ENCODE measurements at regions not wholly inside any gene's neighbourhood (a gene's known extent, or its start where the extent isn't known, plus 50 kb on each side); places are given as distances from the start of the nearest gene placed in this dataset.

DNA sequence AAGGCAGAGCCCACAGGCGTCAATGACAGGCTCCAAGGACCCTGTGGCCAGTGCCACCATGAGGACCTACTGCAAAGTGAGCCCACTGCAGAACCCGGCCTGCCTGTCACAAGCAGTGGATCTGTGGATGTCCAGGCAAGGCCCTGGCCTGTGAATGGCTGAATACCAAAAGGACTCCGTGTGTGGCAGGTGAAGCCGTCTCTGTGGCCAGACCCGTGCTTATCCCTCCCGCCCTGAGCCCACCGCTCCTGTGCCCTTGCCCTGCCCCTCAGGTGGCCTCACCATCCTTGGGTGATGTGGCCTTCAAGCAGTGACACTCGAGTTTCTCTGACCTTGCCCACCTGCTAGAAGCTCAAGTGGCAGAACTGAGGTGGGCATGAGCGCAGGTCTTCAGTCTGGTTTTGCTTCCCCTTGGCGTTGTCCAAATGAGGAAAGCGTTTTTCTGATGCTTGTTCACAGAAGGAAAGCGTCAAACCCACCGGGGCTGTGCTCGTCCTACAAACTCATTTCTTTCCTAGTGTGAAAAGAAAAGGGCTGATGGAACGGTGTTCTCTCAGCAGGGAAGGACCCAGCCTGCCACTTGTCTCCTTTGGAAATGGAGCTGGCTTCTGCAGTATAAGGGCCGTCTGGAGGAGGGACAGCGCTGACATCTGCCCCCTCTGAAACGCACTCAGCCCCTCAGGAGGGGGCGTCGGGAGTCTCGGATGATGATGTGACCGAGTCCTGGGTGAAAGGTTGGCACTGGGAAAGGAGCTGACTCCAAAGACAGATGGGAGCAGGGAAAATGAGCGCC, 377.7 kb upstream of the IRX4 start:
- Histone ChIP-seq H3K27me3 (replicated peaks; ENCODE audit: control insufficient read depth, insufficient read depth, low read length) (no peaks in the 10 kb centered on the region), H3K4me1 (ENCODE audit: control insufficient read depth, insufficient read depth, low read length) (no peaks in the 10 kb centered on the region), H3K36me3 (ENCODE audit: control insufficient read depth, insufficient read depth, low read length, severe bottlenecking) (no peaks in the 10 kb centered on the region), H3K9me3 (ENCODE audit: control insufficient read depth, low read length) (no peaks in the 10 kb centered on the region), H3K4me3 (ENCODE audit: low read length) (no peak overlapping the region), H3K9ac (ENCODE audit: low read length) (no peak overlapping the region)
- DNase-seq (ENCODE audit: low read depth) = no peak

DNA sequence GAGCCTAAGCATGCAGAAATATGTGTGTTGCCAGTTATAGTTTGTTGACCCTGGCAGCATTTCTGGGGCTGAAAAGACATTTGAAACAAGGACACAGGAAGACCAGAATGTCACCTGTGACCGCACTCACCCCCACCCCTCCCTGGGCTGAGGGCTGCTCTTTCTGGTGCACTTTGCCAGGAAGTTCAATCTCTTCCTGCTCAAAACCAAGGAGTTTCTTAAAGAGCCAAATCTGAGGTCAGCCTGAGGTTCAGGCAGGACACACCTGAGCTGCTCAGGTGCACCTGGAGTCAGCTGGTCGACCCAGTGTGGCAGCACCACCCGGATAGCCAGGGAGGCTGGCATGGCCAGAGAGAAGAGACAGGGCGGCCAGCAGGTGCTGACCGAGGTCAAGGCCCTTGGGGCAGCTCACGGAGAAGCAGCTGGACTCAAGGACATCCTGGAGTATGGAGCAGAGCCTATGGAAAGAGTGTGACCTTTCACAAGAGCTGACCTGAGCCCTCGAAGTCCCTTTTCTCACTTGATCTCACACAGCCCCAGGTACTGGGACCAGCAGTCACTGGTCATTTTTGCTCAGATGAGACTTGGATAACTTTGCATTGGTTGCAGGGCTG, 376.9 kb upstream of the IRX4 start:
- Histone ChIP-seq H3K9me3 (ENCODE audit: control insufficient read depth, low read length) (no peaks in the 10 kb centered on the region), H3K9ac (ENCODE audit: low read length) (no peak overlapping the region), H3K36me3 (ENCODE audit: control insufficient read depth, insufficient read depth, low read length, severe bottlenecking) (no peaks in the 10 kb centered on the region), H3K4me1 (ENCODE audit: control insufficient read depth, insufficient read depth, low read length) (no peaks in the 10 kb centered on the region), H3K27me3 (replicated peaks; ENCODE audit: control insufficient read depth, insufficient read depth, low read length) (peaks cover 4% of the 10 kb centered on the region), H3K4me3 (ENCODE audit: low read length) (no peak overlapping the region)
- DNase-seq (ENCODE audit: low read depth) = no peak

DNA sequence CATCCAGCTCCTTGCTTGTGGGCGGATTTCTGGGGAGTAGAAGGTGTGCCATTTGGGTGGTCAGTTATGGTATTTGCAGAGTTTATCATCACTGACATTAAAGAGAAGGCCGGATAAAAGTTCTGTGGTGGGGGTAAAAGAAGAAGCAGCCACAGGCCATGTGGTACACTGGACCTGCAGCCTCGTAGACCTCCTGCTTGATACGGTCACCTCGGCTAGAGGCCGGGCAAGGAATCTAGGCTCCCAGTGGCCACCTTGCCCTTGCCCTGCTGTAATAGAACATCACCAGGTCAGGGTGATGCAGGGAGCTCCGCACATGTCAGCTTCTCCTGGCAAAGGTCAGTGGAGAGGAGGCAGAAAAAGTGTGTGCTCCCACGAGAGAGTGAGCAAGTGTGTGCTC, 376.1 kb upstream of the IRX4 start:
- H3K4me3 ChIP-seq (ENCODE audit: low read length) = no peak overlapping the region
- no peaks in the 10 kb centered on the region for H3K4me1 ChIP-seq (ENCODE audit: control insufficient read depth, insufficient read depth, low read length)
- H3K27me3 ChIP-seq (replicated peaks; ENCODE audit: control insufficient read depth, insufficient read depth, low read length) = peaks cover 4% of the 10 kb centered on the region
- H3K9ac ChIP-seq (ENCODE audit: low read length) = no peak overlapping the region
- DNase-seq (ENCODE audit: low read depth) = no peak
- H3K36me3 ChIP-seq (ENCODE audit: control insufficient read depth, insufficient read depth, low read length, severe bottlenecking) = no peaks in the 10 kb centered on the region
- no peaks in the 10 kb centered on the region for H3K9me3 ChIP-seq (ENCODE audit: control insufficient read depth, low read length)

DNA sequence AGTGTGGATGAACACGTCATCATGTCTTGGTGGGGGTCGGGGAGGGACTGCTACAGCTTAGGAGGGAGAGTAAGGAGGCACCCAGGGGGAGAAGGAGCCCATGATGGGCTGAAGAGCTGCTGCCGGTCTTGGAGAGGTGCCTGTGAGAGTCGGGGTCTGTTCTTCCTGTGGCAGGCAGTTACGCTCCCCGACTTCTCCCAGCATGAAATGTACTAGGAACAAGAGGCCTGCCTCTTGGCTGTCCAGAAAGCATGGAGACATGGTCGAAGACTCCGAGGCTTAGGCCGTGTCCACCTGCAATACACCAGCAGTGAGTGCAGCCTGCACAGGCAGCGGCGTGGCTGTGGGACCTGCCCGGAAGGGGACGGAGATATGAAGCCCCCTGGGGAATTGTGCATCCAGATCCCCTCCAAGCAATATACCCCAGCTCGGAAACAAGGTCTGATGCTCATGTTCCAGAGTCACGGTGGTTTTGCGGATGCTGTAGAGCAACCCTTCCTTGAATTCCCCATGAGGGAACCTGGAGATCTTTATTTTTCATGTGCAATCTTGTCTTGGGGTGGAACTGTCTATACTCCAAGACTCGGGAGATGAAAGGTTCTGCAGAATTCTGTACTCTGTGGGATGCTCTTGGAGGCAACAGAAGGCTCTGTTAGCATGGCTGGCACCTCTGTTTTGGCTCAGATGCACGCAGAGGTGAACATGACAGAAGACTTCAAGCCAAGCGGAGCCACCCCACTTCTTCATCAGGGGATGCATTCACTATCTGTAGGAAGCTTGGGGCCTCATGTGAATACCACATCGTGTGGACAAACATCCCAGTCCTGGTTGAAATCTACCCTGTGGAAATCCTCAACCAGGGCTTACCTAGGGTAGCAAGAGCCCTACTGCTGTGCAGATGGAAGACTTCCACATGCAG, 374.9 kb upstream of the IRX4 start:
- no peaks in the 10 kb centered on the region for H3K36me3 ChIP-seq (ENCODE audit: control insufficient read depth, insufficient read depth, low read length, severe bottlenecking)
- H3K4me3 ChIP-seq (ENCODE audit: low read length) = no peak overlapping the region
- DNase-seq (ENCODE audit: low read depth) = no peak
- peaks cover 8% of the 10 kb centered on the region for H3K27me3 ChIP-seq (replicated peaks; ENCODE audit: control insufficient read depth, insufficient read depth, low read length)
- no peaks in the 10 kb centered on the region for H3K4me1 ChIP-seq (ENCODE audit: control insufficient read depth, insufficient read depth, low read length)
- H3K9ac ChIP-seq (ENCODE audit: low read length) = no peak overlapping the region
- no peaks in the 10 kb centered on the region for H3K9me3 ChIP-seq (ENCODE audit: control insufficient read depth, low read length)

DNA sequence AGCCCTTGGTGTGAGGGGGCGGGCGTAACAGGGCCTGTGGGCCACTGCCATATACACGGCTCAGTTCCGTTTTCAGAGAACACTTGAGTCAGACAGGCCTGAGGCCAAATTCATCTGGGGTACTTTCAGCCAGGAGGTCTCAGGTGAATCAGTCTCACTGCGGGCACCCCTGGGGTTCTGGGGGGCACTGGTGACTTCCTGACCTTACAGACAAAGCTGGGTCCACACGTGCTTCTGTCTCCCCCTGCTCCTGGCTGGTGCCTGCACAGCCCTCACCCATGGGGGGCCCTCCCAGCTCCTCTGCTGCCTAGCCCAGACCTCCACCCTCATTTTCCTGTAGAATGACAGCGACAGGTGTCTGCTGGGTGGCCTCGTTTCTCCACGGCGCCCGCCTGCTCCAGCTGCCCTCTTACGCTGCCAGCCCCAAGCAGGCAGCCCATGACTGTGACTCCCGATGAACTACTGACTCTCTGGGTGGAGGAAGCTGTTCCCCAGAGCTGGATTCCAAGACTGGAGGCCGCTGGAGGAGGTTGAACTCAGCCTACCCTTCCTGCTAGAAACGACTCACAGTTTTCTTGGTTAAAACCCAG, 374.1 kb upstream of the IRX4 start:
- no peaks in the 10 kb centered on the region for H3K9me3 ChIP-seq (ENCODE audit: control insufficient read depth, low read length)
- no peak overlapping the region for H3K9ac ChIP-seq (ENCODE audit: low read length)
- no peaks in the 10 kb centered on the region for H3K4me1 ChIP-seq (ENCODE audit: control insufficient read depth, insufficient read depth, low read length)
- no peaks in the 10 kb centered on the region for H3K36me3 ChIP-seq (ENCODE audit: control insufficient read depth, insufficient read depth, low read length, severe bottlenecking)
- DNase-seq (ENCODE audit: low read depth) = no peak
- no peak overlapping the region for H3K4me3 ChIP-seq (ENCODE audit: low read length)
- peaks cover 12% of the 10 kb centered on the region for H3K27me3 ChIP-seq (replicated peaks; ENCODE audit: control insufficient read depth, insufficient read depth, low read length)

DNA sequence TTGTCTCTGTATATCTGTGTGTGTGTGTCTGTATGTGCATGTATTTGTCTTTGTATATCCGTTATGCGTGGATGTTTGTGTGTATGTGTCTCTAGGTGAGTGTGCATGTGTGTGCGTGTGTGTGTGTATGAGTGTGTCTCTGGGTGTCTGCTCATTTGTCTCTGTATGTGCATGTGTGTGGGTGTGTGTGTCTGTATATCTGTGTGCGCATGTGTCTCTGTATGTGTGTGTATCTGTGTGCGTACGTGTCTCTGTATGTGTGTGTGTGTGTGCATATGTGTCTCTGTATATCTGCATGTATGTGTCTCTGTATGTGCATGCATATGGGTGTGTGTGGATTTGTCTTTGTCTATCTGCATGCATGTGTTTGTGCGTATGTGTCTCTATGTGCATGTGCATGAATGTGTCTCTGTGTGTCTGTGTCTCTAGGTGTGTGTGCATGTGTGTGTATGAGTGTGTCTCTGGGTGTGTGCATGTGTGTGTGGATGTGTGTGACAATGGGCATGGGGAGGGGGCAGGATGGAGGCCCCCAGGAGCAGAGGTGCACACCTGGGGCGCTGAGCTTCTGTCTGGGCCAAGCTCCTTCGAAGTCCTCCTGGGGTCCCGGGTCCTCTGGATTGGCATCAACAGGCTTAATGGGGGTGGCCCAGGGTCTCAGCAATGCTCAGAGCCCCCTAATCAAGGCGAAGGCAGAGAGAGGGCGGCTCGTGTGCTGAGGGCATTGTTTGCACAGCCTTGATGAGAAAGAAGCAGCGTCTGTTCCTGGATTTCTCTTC, 373.4 kb upstream of the IRX4 start:
- no peaks in the 10 kb centered on the region for H3K4me1 ChIP-seq (ENCODE audit: control insufficient read depth, insufficient read depth, low read length)
- H3K9ac ChIP-seq (ENCODE audit: low read length) = no peak overlapping the region
- H3K27me3 ChIP-seq (replicated peaks; ENCODE audit: control insufficient read depth, insufficient read depth, low read length) = peaks cover 12% of the 10 kb centered on the region
- no peak for DNase-seq (ENCODE audit: low read depth)
- no peak overlapping the region for H3K4me3 ChIP-seq (ENCODE audit: low read length)
- no peaks in the 10 kb centered on the region for H3K36me3 ChIP-seq (ENCODE audit: control insufficient read depth, insufficient read depth, low read length, severe bottlenecking)
- H3K9me3 ChIP-seq (ENCODE audit: control insufficient read depth, low read length) = no peaks in the 10 kb centered on the region

DNA sequence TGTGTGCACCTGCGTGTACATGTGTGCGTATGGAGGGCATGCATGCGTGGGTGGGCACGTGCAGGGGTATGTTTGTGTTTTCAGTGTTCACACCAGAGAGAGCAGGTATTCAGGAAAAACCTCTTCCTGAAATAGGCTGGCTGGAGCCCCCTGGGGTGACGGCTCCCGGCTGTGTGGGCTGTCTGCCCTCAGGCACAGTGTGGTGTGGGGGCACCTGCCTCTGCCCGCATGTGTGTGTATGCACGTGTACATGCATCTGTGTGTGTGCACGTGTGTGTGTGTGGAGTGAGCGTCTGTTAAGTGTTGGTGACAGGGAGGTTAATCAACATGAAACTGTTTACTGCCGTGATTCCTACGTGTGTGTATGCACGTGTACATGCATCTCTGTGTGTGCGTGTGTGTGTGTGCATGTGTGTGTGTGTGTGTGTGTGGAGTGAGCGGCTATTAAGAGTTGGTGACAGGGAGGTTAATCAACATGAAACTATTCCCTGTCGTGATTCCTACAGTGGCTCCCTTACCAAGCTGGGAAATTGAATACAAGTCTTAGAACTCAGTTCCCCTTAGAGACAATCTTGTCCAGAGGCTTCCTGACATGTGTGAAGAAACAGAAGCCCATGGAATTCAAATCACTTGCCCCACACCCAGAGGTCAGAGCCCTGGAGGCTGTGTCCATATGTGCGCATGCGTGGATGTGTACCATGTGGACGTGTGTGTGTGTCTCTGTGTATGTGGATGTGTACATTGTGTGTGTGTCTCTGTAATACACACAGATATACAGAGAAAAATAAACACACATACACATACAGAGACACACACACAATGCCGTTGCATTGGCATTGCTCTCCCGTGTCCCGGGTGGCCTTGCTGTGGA, 372.4 kb upstream of the IRX4 start:
- Histone ChIP-seq H3K4me1 (ENCODE audit: control insufficient read depth, insufficient read depth, low read length) (no peaks in the 10 kb centered on the region), H3K36me3 (ENCODE audit: control insufficient read depth, insufficient read depth, low read length, severe bottlenecking) (no peaks in the 10 kb centered on the region), H3K4me3 (ENCODE audit: low read length) (no peak overlapping the region), H3K9ac (ENCODE audit: low read length) (no peak overlapping the region), H3K27me3 (replicated peaks; ENCODE audit: control insufficient read depth, insufficient read depth, low read length) (peaks cover 12% of the 10 kb centered on the region), H3K9me3 (ENCODE audit: control insufficient read depth, low read length) (no peaks in the 10 kb centered on the region)
- DNase-seq (ENCODE audit: low read depth) = no peak

DNA sequence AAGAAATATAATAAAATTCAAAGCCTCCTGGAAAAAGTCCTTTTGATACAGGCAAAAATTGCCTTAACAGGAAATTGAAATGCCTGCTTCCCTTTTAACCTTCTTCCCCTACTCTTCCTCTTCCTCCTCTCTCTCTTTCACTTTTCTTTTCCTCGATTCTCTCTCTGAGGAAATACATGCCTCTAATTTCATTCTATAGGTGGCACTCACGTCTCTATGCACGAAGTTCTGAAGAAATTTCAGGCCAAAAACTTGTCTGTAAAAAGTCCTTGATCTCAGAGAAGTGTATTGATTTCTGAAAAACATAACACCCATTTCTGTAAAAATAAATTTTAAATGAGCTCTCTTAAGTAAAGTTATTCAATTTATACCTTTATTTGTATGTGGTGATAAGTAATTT, 371.7 kb upstream of the IRX4 start:
- no peaks in the 10 kb centered on the region for H3K9me3 ChIP-seq (ENCODE audit: control insufficient read depth, low read length)
- H3K27me3 ChIP-seq (replicated peaks; ENCODE audit: control insufficient read depth, insufficient read depth, low read length) = peaks cover 12% of the 10 kb centered on the region
- H3K36me3 ChIP-seq (ENCODE audit: control insufficient read depth, insufficient read depth, low read length, severe bottlenecking) = no peaks in the 10 kb centered on the region
- H3K4me3 ChIP-seq (ENCODE audit: low read length) = no peak overlapping the region
- no peak for DNase-seq (ENCODE audit: low read depth)
- no peak overlapping the region for H3K9ac ChIP-seq (ENCODE audit: low read length)
- H3K4me1 ChIP-seq (ENCODE audit: control insufficient read depth, insufficient read depth, low read length) = no peaks in the 10 kb centered on the region

DNA sequence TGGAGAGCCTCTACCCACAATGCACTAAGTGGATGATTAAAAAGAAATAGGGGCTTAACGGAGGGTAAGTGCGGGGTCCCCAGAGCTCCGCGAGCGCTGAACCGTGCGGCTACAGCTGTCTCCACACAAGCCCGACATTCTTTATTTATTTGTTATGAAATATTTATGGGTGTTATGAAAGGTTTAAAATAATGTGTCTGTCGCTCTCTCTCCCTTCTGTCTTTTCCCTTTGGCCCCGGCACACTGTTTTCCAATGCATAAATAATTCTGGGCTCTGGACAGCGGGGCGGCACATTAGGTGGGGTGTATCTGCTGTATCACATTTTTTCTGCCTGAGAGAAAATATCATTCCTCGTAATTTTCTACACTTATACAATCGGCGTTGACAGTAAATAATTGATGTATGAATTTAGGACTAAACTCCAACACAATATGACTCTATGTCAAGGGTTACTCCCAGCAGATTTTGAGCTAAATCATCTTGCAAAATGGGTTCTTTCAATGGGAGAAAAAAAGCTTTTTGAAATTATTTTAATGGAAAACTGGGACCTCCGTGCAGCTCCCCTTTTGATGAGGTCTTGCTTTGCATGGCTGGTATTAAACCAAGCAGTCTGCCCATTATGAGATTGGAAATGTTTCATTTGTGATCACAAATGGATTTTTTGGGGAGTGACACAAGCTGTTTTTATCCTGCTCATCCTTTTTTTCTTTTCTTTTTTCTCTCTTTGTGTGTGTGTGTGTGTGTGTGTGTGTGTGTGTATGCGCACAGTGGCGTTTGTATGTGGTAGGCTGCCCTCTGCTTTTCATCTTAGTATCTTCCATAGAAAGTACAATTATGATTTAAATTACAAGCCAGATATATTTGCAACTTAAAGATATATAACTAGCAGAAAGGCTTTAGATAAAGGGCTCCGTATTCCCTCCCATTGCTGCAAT, 370.6 kb upstream of the IRX4 start:
- Histone ChIP-seq H3K4me1 (ENCODE audit: control insufficient read depth, insufficient read depth, low read length) (no peaks in the 10 kb centered on the region), H3K4me3 (ENCODE audit: low read length) (no peak overlapping the region), H3K9ac (ENCODE audit: low read length) (no peak overlapping the region), H3K9me3 (ENCODE audit: control insufficient read depth, low read length) (no peaks in the 10 kb centered on the region), H3K27me3 (replicated peaks; ENCODE audit: control insufficient read depth, insufficient read depth, low read length) (peaks cover 12% of the 10 kb centered on the region), H3K36me3 (ENCODE audit: control insufficient read depth, insufficient read depth, low read length, severe bottlenecking) (no peaks in the 10 kb centered on the region)
- no peak for DNase-seq (ENCODE audit: low read depth)

All from adipocyte (in vitro differentiated cells).